B cell (primary cell): ENCODE measurements at regions not wholly inside any gene's neighbourhood (a gene's known extent, or its start where the extent isn't known, plus 50 kb on each side); places are given as distances from the start of the nearest gene placed in this dataset.

Experiments
- ATAC-seq: fragments of 200-7000 bp; cut with Tn5 transposase; one replicate; pipeline ENCODE4 v1.10.0; 2021; ENCODE audit warnings: low read depth, mild to moderate bottlenecking, moderate number of reproducible peaks, moderate library complexity
- CTCF ChIA-PET: fragments of 350-600 bp; sonication (Branson Sonifier 250); formaldehyde crosslinking; loops from one replicate; lab custom pipeline; 2021; ENCODE audit warnings: antibody characterized with exemption, inconsistent platforms; lab: Charles Lee
- POLR2A ChIA-PET: fragments of 350-600 bp; sonication (Branson Sonifier 250); formaldehyde crosslinking; loops from one replicate; lab custom pipeline; 2021; ENCODE audit warnings: antibody characterized with exemption; lab: Charles Lee
- DNase-seq: peaks from one replicate; pipeline ENCODE4 v3.0.0; 2013
- H2AFZ ChIP-seq: 2 replicates; pipeline ENCODE4 v1.6.1; 2012; ENCODE audit warnings: mild to moderate bottlenecking, low read depth, low read length; ENCODE audit not compliant: insufficient read depth, poor library complexity, severe bottlenecking
- H3K27ac ChIP-seq, 2 donors: 1 replicate in 1 of 2; 2 replicates in 1 of 2; pipeline ENCODE4 v1.5.1; 2012 to 2013; ENCODE audit warnings: low read length in 2 of 2, mild to moderate bottlenecking in 2 of 2, moderate library complexity in 1 of 2
- H3K27me3 ChIP-seq, 4 experiments: fragments of 200-600 bp in 1 of 4; sonication (generic) in 1 of 4; replicated peaks in 1 of 4; 1 replicate in 2 of 4; 2 replicates in 2 of 4; pipeline versions ENCODE4 v1.6.1 to v1.7.0; 2013 to 2016; ENCODE audit warnings: low read length in 3 of 4, mild to moderate bottlenecking in 2 of 4, mixed read lengths in 1 of 4, moderate library complexity in 1 of 4; ENCODE audit not compliant: insufficient read depth in 4 of 4, control insufficient read depth in 3 of 4; ENCODE audit errors: control extremely low read depth in 1 of 4
- H3K36me3 ChIP-seq, 2 experiments: replicated peaks in 1 of 2; 1 replicate in 1 of 2; 2 replicates in 1 of 2; pipeline versions ENCODE4 v1.6.1 to v1.7.1; 2013; ENCODE audit warnings: low read length in 1 of 2; ENCODE audit not compliant: insufficient read depth in 2 of 2, control insufficient read depth in 1 of 2; ENCODE audit errors: control extremely low read depth in 1 of 2, extremely low read depth in 1 of 2
- H3K4me1 ChIP-seq, 2 donors: fragments of 200-600 bp in 1 of 2; sonication (generic) in 1 of 2; 1 replicate in 1 of 2; 2 replicates in 1 of 2; pipeline versions ENCODE4 v1.5.1 to v1.6.1; 2013 to 2017; ENCODE audit warnings: low read length in 2 of 2; ENCODE audit not compliant: control insufficient read depth in 2 of 2, insufficient read depth in 2 of 2
- H3K4me2 ChIP-seq: replicated peaks from 2 replicates; pipeline ENCODE3; 2012; ENCODE audit warnings: mild to moderate bottlenecking, low read depth, low read length; ENCODE audit not compliant: poor library complexity, severe bottlenecking
- H3K4me3 ChIP-seq, 5 experiments: fragments of 200-600 bp in 1 of 5; sonication (generic) in 1 of 5; 1 replicate in 3 of 5; 2 replicates in 2 of 5; pipeline versions ENCODE4 v1.5.1 to v1.7.0; 2011 to 2016; ENCODE audit warnings: low read length in 4 of 5, mild to moderate bottlenecking in 4 of 5, low read depth in 2 of 5, control low read depth in 1 of 5, moderate library complexity in 1 of 5; ENCODE audit not compliant: insufficient read depth in 1 of 5; ENCODE audit errors: control extremely low read depth in 1 of 5, extremely low read depth in 1 of 5
- H3K79me2 ChIP-seq: fragments of 200-600 bp; sonication (generic); one replicate; pipeline ENCODE4 v1.6.0; 2016; ENCODE audit warnings: low read length; ENCODE audit not compliant: control insufficient read depth, insufficient read depth
- H3K9ac ChIP-seq: fragments of 200-600 bp; sonication (generic); 2 replicates; pipeline ENCODE4 v1.6.1; 2017; ENCODE audit warnings: mild to moderate bottlenecking, low read length, moderate library complexity
- H3K9me3 ChIP-seq, 3 donors: one replicate each; pipeline versions ENCODE4 v1.6.1 to v1.7.1; 2013; ENCODE audit warnings: low read length in 2 of 3; ENCODE audit not compliant: control insufficient read depth in 2 of 3, insufficient read depth in 1 of 3; ENCODE audit errors: control extremely low read depth in 1 of 3
- H4K20me1 ChIP-seq: 2 replicates; pipeline ENCODE4 v1.6.0; 2012; ENCODE audit warnings: mild to moderate bottlenecking, low read length; ENCODE audit not compliant: insufficient read depth, control insufficient read depth, poor library complexity, severe bottlenecking
- H3K27ac Mint-ChIP-seq: one replicate; pipeline ENCODE4 v1.8.0; 2021; ENCODE audit warnings: mixed read lengths
- H3K27me3 Mint-ChIP-seq: one replicate; pipeline ENCODE4 v1.8.0; 2021; ENCODE audit warnings: mixed read lengths
- H3K4me1 Mint-ChIP-seq: one replicate; pipeline ENCODE4 v1.8.0; 2021; ENCODE audit warnings: mixed read lengths
- H3K4me3 Mint-ChIP-seq: one replicate; pipeline ENCODE4 v1.8.0; 2021; ENCODE audit warnings: mixed read lengths
- H3K9me3 Mint-ChIP-seq: one replicate; pipeline ENCODE4 v1.8.0; 2022; ENCODE audit warnings: mixed read lengths; ENCODE audit not compliant: insufficient read depth
- CTCF ChIP-seq: fragments of 200-600 bp; IDR thresholded peaks from one replicate; pipeline ENCODE4 v1.8.0; 2022; ENCODE audit warnings: antibody characterized with exemption, mild to moderate bottlenecking
- EZH2 ChIP-seq: IDR thresholded peaks from 2 replicates; pipeline ENCODE4 v1.6.1; 2012; ENCODE audit warnings: borderline replicate concordance, low read depth, mild to moderate bottlenecking, moderate library complexity, low read length; ENCODE audit not compliant: insufficient read depth, poor library complexity, severe bottlenecking
- WGBS: methylation state at CpG from one replicate; pipeline ENCODE4 v1.1.5; 2013; ENCODE audit warnings: missing lambda C conversion rate; ENCODE audit not compliant: insufficient coverage; 5-methylcytosine and 5-hydroxymethylcytosine counted together
- intact Hi-C: fragments of 100-400 bp; cut with micrococcal nuclease; formaldehyde crosslinking; loops from one replicate; pipeline ENCODE4 v1.10.0; 2022

DNA sequence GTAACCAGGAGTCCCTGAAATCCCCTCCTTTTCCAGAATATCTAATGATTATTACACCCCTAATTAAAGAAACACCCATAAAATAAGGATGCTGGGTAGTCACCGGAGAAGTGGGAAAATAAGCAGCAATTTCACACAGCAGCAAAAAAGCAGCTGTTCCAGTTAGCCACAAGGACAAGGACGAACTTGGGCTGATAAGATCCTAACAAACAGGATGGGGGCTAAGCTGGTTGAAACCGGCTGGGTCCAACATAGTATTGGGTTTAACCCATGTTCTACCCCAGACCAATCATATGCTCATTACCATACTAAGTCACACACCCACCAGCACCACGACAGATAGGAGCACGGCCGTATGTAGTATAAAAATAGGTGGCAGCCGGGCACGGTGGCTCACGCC, 100.7 kb downstream of the RPL10L start:
- H3K36me3 ChIP-seq = no peaks in the 10 kb centered on the region
- H3K79me2 ChIP-seq = no peaks in the 10 kb centered on the region
- H3K4me2 ChIP-seq = no peak overlapping the region
- no peak overlapping the region for H3K27ac ChIP-seq
- H3K4me1 ChIP-seq = no peaks in the 10 kb centered on the region
- no peaks in the 10 kb centered on the region for H3K27me3 ChIP-seq
- no peak overlapping the region for H2AFZ ChIP-seq
- no peaks in the 10 kb centered on the region for H3K4me1 Mint-ChIP-seq
- ChIA-PET CTCF (no interaction called here), POLR2A (no interaction called here)
- ATAC-seq (no peak), DNase-seq (no peak)
- no peak overlapping the region for H3K4me3 Mint-ChIP-seq
- intact Hi-C loops = no loop called here
- H3K9me3 Mint-ChIP-seq = peaks cover 4% of the 10 kb centered on the region
- H3K9me3 ChIP-seq = no peaks in the 10 kb centered on the region
- WGBS = 72% methylated on average over 2 of the region's 9 CpGs
- H3K27me3 Mint-ChIP-seq = no peaks in the 10 kb centered on the region
- no peak overlapping the region for H3K9ac ChIP-seq
- TF ChIP-seq EZH2 (no peak), CTCF (no peak)
- H3K4me3 ChIP-seq = no peak overlapping the region
- H3K27ac Mint-ChIP-seq = no peak overlapping the region
- H4K20me1 ChIP-seq = no peaks in the 10 kb centered on the region

DNA sequence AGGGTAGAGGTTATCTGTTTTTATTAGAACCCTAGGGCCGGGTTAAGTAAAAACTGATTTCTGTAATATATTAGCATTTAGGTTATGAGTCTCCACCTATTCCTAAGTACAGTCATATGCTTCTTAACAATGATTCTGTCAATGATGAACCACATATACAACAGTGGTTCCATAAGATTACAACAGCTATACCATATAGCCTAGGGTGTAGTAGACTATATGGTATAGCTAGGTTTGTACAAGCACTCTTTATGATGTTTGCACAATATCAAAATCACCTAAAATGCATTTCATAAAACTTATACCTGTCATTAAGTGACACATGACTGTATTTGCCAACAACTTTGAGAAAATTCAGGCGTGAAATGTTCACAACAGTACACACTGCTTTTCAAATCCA, 110.6 kb downstream of the RPL10L start:
- no peak for ATAC-seq

More for the DNA sequence above, 110.6 kb downstream of the RPL10L start:
- Histone ChIP-seq H3K9ac (no peak overlapping the region), H3K27ac (no peak overlapping the region), H3K9me3 (no peaks in the 10 kb centered on the region), H4K20me1 (no peaks in the 10 kb centered on the region), H3K36me3 (no peaks in the 10 kb centered on the region), H3K27me3 (no peaks in the 10 kb centered on the region), H3K79me2 (no peaks in the 10 kb centered on the region), H3K4me2 (no peak overlapping the region), H2AFZ (no peak overlapping the region), H3K4me1 (no peaks in the 10 kb centered on the region), H3K4me3 (no peak overlapping the region)
- no peaks in the 10 kb centered on the region for H3K4me1 Mint-ChIP-seq
- H3K27ac Mint-ChIP-seq = no peak overlapping the region
- no peak for DNase-seq
- WGBS = no CpG with 5 or more reads among the region's 2 CpGs
- H3K4me3 Mint-ChIP-seq = no peak overlapping the region
- H3K27me3 Mint-ChIP-seq = no peaks in the 10 kb centered on the region
- H3K9me3 Mint-ChIP-seq = peaks cover under 1% of the 10 kb centered on the region
- intact Hi-C loops = no loop called here
- CTCF ChIA-PET = no interaction called here
- TF ChIP-seq CTCF (no peak), EZH2 (no peak)
- POLR2A ChIA-PET = no interaction called here
